ENCODE measurements at regions not wholly inside any gene's neighbourhood (a gene's known extent, or its start where the extent isn't known, plus 50 kb on each side); places are given as distances from the start of the nearest gene placed in this dataset.
A peak's percentile ranks its signal among the peaks of the same experiment; 100 is the strongest.

DNA sequence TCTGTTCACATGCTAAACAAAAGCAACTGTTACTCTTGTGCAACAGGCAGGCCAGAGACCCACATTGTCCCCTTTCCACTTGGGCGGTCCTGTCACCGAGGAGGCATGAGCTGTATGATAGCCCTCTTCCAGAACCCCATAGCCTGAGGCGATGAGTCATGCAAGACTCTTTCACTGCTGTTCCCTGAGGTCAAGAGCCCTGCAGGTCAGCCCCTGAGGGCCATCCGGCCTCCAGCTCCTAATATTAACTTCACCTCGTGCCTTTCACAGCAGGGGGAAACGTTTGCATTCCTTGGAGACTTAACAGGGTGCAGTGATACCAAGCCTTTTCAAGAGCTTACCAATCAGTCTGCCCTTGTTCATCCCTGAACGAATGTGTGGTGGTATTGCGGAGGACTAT lies 253.3 kb upstream of the ECI2 start:
- TF ChIP-seq POLR2AphosphoS5 (IDR thresholded peaks at IDR 0.05; ENCODE audit: low read depth, low read length) (no peak), SIN3A (IDR thresholded peaks at IDR 0.05; ENCODE audit: borderline replicate concordance, insufficient read depth, low read length) (no peak), FOXP2 (optimal IDR thresholded peaks at IDR 0.05; ENCODE audit: borderline replicate concordance, extremely low read depth, extremely low read length, insufficient read depth) (no peak), TAF1 (IDR thresholded peaks at IDR 0.05; ENCODE audit: borderline replicate concordance, insufficient read depth, low read length) (no peak), REST (IDR thresholded peaks at IDR 0.05; ENCODE audit: insufficient read depth in 1 of 2, low read depth in 2 of 2, low read length in 2 of 2) (no peak)

DNA sequence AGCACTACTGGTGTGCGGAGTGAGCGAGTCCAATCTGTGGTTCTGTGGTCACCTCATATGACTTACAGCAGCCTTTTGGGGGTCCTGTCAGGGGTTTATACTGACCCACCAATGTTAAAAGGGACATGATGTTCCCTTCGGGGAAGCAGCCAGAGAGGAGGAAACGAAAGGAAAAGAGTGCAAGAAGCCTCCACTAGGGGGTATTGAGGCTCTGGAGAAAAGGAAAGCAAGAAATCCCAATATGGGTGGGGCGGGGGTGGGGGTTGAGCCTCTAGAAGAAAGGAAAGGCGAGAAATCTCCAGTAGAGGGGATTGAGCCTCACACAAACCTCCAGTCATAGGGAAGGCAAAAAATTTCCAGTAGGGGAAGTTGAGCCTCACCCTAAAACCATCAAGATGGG lies 249.3 kb upstream of the ECI2 start:
- TF ChIP-seq TAF1 (IDR thresholded peaks at IDR 0.05; ENCODE audit: borderline replicate concordance, insufficient read depth, low read length): no peak
- no peak for TF ChIP-seq POLR2AphosphoS5 (IDR thresholded peaks at IDR 0.05; ENCODE audit: low read depth, low read length)
- no peak for TF ChIP-seq REST (IDR thresholded peaks at IDR 0.05; ENCODE audit: insufficient read depth in 1 of 2, low read depth in 2 of 2, low read length in 2 of 2)
- no peak for TF ChIP-seq SIN3A (IDR thresholded peaks at IDR 0.05; ENCODE audit: borderline replicate concordance, insufficient read depth, low read length)
- TF ChIP-seq FOXP2 (optimal IDR thresholded peaks at IDR 0.05; ENCODE audit: borderline replicate concordance, extremely low read depth, extremely low read length, insufficient read depth): no peak

GRCh38 chr6:4383910-4384638 lies 248.7 kb upstream of the ECI2 start:
- TF ChIP-seq REST (IDR thresholded peaks at IDR 0.05; ENCODE audit: insufficient read depth in 1 of 2, low read depth in 2 of 2, low read length in 2 of 2): no peak
- no peak for TF ChIP-seq SIN3A (IDR thresholded peaks at IDR 0.05; ENCODE audit: borderline replicate concordance, insufficient read depth, low read length)
- no peak for TF ChIP-seq POLR2AphosphoS5 (IDR thresholded peaks at IDR 0.05; ENCODE audit: low read depth, low read length)
- TF ChIP-seq TAF1 (IDR thresholded peaks at IDR 0.05; ENCODE audit: borderline replicate concordance, insufficient read depth, low read length): no peak
- TF ChIP-seq FOXP2 (optimal IDR thresholded peaks at IDR 0.05; ENCODE audit: borderline replicate concordance, extremely low read depth, extremely low read length, insufficient read depth): no peak

DNA sequence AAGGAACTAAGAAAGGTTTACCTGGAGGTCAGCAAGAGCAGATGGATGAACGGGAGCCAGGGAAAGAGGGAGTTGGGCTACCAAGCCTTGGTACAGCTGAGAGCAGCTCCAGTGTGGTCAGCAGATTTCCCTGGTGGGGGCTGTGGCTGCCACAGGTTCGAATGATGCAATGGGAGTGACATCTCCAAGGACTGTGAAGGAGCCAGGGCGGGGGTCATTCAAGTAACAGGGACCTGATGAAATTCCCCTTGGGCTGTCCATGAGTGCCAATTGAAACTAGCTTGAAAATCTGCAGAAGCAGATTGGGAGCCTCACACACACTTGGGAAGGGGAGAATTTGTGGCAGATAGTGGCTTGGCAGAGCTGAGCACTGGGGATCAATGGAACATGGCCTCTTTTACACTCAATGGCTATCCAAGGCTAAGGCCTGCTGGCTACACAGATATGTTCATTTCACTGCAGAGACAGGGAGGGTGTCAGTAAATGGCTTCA lies 247.0 kb upstream of the ECI2 start:
- TF ChIP-seq SIN3A (IDR thresholded peaks at IDR 0.05; ENCODE audit: borderline replicate concordance, insufficient read depth, low read length) (no peak), FOXP2 (optimal IDR thresholded peaks at IDR 0.05; ENCODE audit: borderline replicate concordance, extremely low read depth, extremely low read length, insufficient read depth) (no peak), TAF1 (IDR thresholded peaks at IDR 0.05; ENCODE audit: borderline replicate concordance, insufficient read depth, low read length) (no peak)

DNA sequence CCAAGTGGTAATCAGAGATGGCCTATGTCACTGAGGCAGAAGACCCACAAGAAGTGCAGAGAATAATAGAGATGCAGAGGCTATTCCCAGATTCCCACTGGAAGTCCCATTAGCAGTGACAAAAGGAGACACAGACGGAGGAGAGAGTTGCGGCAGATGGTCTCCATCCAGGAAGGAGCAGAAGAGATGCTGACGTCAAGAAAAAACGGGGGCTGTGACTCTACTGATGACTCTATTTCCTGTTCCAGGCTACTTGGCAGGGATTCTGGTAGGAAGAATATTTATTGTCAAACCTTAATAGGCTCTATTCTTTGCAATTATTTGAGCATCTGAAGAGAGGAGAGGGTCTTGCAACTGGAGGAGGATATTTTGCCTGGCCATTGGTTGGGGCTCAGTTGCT lies 246.0 kb upstream of the ECI2 start:
- TF ChIP-seq REST (IDR thresholded peaks at IDR 0.05; ENCODE audit: insufficient read depth in 1 of 2, low read depth in 2 of 2, low read length in 2 of 2) (peak in 1 of 2 experiments; percentile 30; a peak in 1 of 4 replicates), TAF1 (IDR thresholded peaks at IDR 0.05; ENCODE audit: borderline replicate concordance, insufficient read depth, low read length) (no peak), POLR2AphosphoS5 (IDR thresholded peaks at IDR 0.05; ENCODE audit: low read depth, low read length) (no peak), FOXP2 (optimal IDR thresholded peaks at IDR 0.05; ENCODE audit: borderline replicate concordance, extremely low read depth, extremely low read length, insufficient read depth) (no peak), SIN3A (IDR thresholded peaks at IDR 0.05; ENCODE audit: borderline replicate concordance, insufficient read depth, low read length) (no peak)

Measured in PFSK-1 (cell line).